Natural killer cell (primary cell): ENCODE measurements at regions not wholly inside any gene's neighbourhood (a gene's known extent, or its start where the extent isn't known, plus 50 kb on each side); places are given as distances from the start of the nearest gene placed in this dataset.

ENCODE experiments used
- ATAC-seq, 3 donors: fragments of 150-1000 bp in 2 of 3; fragments of 200-7000 bp in 1 of 3; cut with Tn5 transposase; 1 replicate in 1 of 3; 2 replicates in 2 of 3; pipeline ENCODE4 v1.10.0; 2021; ENCODE audit warnings: mild to moderate bottlenecking in 2 of 3, moderate library complexity in 2 of 3
- DNase-seq, 2 donors: peaks; one replicate each; pipeline versions ENCODE4 v3.0.0 to v3.0.0-alpha.2; 2013 to 2021; ENCODE audit warnings: mixed read lengths in 1 of 2
- H3K27ac ChIP-seq: one replicate; pipeline ENCODE4 v1.5.1; 2013; ENCODE audit warnings: mild to moderate bottlenecking, low read length
- H3K27me3 ChIP-seq: one replicate; pipeline ENCODE4 v1.6.1; 2013; ENCODE audit warnings: low read length; ENCODE audit not compliant: control insufficient read depth, insufficient read depth
- H3K36me3 ChIP-seq: one replicate; pipeline ENCODE4 v1.6.1; 2013; ENCODE audit warnings: low read length; ENCODE audit not compliant: control insufficient read depth, insufficient read depth
- H3K4me1 ChIP-seq: one replicate; pipeline ENCODE4 v1.6.1; 2013; ENCODE audit warnings: low read length; ENCODE audit not compliant: control insufficient read depth, insufficient read depth
- H3K4me3 ChIP-seq: one replicate; pipeline ENCODE4 v1.5.1; 2013; ENCODE audit warnings: low read length
- H3K9me3 ChIP-seq: one replicate; pipeline ENCODE4 v1.6.1; 2013; ENCODE audit warnings: low read length; ENCODE audit not compliant: control insufficient read depth, insufficient read depth
- H3K27ac Mint-ChIP-seq, 2 donors: one replicate each; pipeline ENCODE4 v1.8.0; 2022; ENCODE audit warnings: mild to moderate bottlenecking in 2 of 2, mixed read lengths in 2 of 2, moderate library complexity in 1 of 2
- H3K27me3 Mint-ChIP-seq, 2 donors: one replicate each; pipeline ENCODE4 v1.8.0; 2022; ENCODE audit warnings: low read depth in 2 of 2, mixed read lengths in 2 of 2
- H3K36me3 Mint-ChIP-seq: one replicate; pipeline ENCODE4 v1.8.0; 2022; ENCODE audit warnings: mixed read lengths
- H3K4me1 Mint-ChIP-seq, 2 donors: one replicate each; pipeline ENCODE4 v1.8.0; 2022; ENCODE audit warnings: mixed read lengths in 2 of 2
- H3K4me3 Mint-ChIP-seq: one replicate; pipeline ENCODE4 v1.8.0; 2022; ENCODE audit warnings: mild to moderate bottlenecking, moderate library complexity, mixed read lengths
- H3K9me3 Mint-ChIP-seq, 2 donors: one replicate each; pipeline ENCODE4 v1.8.0; 2022; ENCODE audit warnings: mixed read lengths in 2 of 2
- WGBS: methylation state at CpG from one replicate; pipeline ENCODE4 v1.1.7; 2013; ENCODE audit warnings: missing lambda C conversion rate; ENCODE audit not compliant: insufficient coverage; 5-methylcytosine and 5-hydroxymethylcytosine counted together
- intact Hi-C: fragments of 100-400 bp; cut with micrococcal nuclease; formaldehyde crosslinking; loops from one replicate; pipeline ENCODE4 v1.14.2; 2022
- TF ChIP-seq, protein P1 (sequence below): fragments of 200-600 bp; IDR thresholded peaks from one replicate; pipeline ENCODE4 v1.8.0; 2022; ENCODE audit warnings: antibody characterized with exemption

DNA sequence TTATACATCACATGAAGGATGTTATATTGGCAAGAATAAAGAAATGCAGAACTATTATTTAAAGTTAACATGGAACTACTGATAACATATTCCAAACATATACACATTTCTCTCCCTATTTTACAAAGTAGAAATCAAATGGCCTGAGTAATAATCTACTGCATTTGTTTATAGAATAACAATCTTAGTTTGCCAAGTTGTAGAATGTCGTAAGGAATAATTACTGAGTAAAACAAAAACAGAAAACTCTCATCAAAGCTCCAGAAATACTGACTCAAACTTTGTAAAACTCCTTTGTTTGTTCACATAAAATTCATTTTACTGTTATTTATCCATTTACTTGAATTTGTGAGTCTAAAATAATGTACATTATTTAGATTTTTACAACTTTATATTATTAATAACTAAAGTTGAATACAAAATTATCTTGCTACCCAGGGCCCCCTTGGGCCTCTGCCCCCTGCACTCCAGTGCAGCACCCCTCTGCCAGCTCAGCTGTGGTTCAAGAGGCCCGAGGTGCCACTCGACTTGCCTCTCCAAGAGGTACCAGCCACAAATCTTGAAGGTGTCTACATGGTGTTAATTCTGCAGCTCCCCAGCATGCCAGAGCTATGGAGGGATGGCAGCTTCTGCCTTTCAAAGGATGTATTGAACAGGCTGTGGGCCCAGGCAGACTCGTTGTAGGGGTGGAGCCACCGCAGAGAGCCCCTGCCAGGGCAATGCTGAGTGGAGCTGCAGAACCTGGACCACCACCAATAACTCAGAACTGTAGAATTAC lies 2819.7 kb downstream of the PCDH9 start:
- Histone ChIP-seq H3K4me1 (no peaks in the 10 kb centered on the region), H3K27me3 (no peaks in the 10 kb centered on the region), H3K9me3 (peaks cover 5% of the 10 kb centered on the region), H3K36me3 (no peaks in the 10 kb centered on the region), H3K4me3 (no peak overlapping the region), H3K27ac (no peak overlapping the region)
- H3K27me3 Mint-ChIP-seq, result no peaks in the 10 kb centered on the region
- no peak for ATAC-seq
- TF ChIP-seq, protein P1, sequence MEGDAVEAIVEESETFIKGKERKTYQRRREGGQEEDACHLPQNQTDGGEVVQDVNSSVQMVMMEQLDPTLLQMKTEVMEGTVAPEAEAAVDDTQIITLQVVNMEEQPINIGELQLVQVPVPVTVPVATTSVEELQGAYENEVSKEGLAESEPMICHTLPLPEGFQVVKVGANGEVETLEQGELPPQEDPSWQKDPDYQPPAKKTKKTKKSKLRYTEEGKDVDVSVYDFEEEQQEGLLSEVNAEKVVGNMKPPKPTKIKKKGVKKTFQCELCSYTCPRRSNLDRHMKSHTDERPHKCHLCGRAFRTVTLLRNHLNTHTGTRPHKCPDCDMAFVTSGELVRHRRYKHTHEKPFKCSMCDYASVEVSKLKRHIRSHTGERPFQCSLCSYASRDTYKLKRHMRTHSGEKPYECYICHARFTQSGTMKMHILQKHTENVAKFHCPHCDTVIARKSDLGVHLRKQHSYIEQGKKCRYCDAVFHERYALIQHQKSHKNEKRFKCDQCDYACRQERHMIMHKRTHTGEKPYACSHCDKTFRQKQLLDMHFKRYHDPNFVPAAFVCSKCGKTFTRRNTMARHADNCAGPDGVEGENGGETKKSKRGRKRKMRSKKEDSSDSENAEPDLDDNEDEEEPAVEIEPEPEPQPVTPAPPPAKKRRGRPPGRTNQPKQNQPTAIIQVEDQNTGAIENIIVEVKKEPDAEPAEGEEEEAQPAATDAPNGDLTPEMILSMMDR, result no peak
- peaks cover 32% of the 10 kb centered on the region for H3K36me3 Mint-ChIP-seq
- peaks cover 22 to 31% of the 10 kb centered on the region in 2 donors for H3K9me3 Mint-ChIP-seq
- WGBS, result 68% methylated on average over 4 of the region's 5 CpGs
- no peak for DNase-seq
- H3K4me3 Mint-ChIP-seq, result no peak overlapping the region
- no peak overlapping the region for H3K27ac Mint-ChIP-seq
- intact Hi-C loops, result no loop called here
- H3K4me1 Mint-ChIP-seq, result no peaks in the 10 kb centered on the region

DNA sequence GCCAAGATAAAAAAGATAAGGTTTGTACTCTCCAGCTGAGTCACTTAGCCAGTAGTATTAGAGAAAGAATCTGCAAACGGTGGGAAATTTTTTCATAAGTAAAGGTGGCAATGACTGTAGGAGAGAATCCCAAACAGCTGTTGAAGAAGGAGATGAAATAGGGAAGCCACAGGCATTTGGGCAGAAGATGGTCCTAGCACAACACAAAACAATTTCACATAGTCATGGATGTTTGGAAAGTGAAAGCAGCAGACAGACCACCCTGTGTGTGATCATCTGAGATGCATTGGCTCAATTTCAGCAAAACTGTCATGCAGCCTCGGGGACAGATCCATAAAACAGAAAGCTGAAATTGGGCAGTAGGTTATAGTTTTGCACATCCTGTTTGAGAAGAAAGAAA lies 2832.4 kb downstream of the PCDH9 start:
- Mint-ChIP-seq H3K27ac (no peak overlapping the region), H3K4me3 (no peak overlapping the region), H3K27me3 (no peaks in the 10 kb centered on the region), H3K4me1 (no peaks in the 10 kb centered on the region), H3K36me3 (no peaks in the 10 kb centered on the region), H3K9me3 (peaks cover 9 to 17% of the 10 kb centered on the region in 2 donors)
- H3K36me3 ChIP-seq, result no peaks in the 10 kb centered on the region
- H3K9me3 ChIP-seq, result no peaks in the 10 kb centered on the region
- H3K4me1 ChIP-seq, result no peaks in the 10 kb centered on the region
- H3K27me3 ChIP-seq, result no peaks in the 10 kb centered on the region
- no peak for DNase-seq
- TF ChIP-seq, protein P1, result no peak
- ATAC-seq, result no peak
- no peak overlapping the region for H3K4me3 ChIP-seq
- 4% methylated on average over 2 of the region's 2 CpGs for WGBS
- H3K27ac ChIP-seq, result no peak overlapping the region
- intact Hi-C loops, result no loop called here

- Histone ChIP-seq H3K27ac (no peak overlapping the region), H3K36me3 (no peaks in the 10 kb centered on the region), H3K4me1 (no peaks in the 10 kb centered on the region), H3K4me3 (no peak overlapping the region), H3K9me3 (peaks cover 4% of the 10 kb centered on the region), H3K27me3 (no peaks in the 10 kb centered on the region)
- H3K27ac Mint-ChIP-seq, result no peak overlapping the region
- H3K27me3 Mint-ChIP-seq, result no peaks in the 10 kb centered on the region
- no peak for ATAC-seq
- no peak overlapping the region for H3K4me3 Mint-ChIP-seq
- DNase-seq, result no peak
- H3K36me3 Mint-ChIP-seq, result peaks cover 11% of the 10 kb centered on the region
- WGBS, result 90% methylated on average over 1 of the region's 1 CpG
- intact Hi-C loops, result no loop called here
- H3K9me3 Mint-ChIP-seq, result peaks cover 24 to 25% of the 10 kb centered on the region in 2 donors
- TF ChIP-seq, protein P1, result no peak
- no peaks in the 10 kb centered on the region for H3K4me1 Mint-ChIP-seq
Measured at GRCh38 chr13:64377606-64378005, 2852.5 kb downstream of the PCDH9 start.

GRCh38 chr13:64371461-64371860 lies 2858.7 kb downstream of the PCDH9 start:
- no peaks in the 10 kb centered on the region for H3K4me1 ChIP-seq
- ATAC-seq (no peak), DNase-seq (no peak)
- TF ChIP-seq, protein P1, result no peak
- H3K9me3 Mint-ChIP-seq, result peaks cover 14 to 24% of the 10 kb centered on the region in 2 donors
- H3K27me3 Mint-ChIP-seq, result no peaks in the 10 kb centered on the region
- no peak overlapping the region for H3K27ac ChIP-seq
- peaks cover 21% of the 10 kb centered on the region for H3K9me3 ChIP-seq
- H3K27ac Mint-ChIP-seq, result no peak overlapping the region
- H3K4me3 ChIP-seq, result no peak overlapping the region
- 74% methylated on average over 2 of the region's 2 CpGs for WGBS
- no peaks in the 10 kb centered on the region for H3K27me3 ChIP-seq
- no peaks in the 10 kb centered on the region for H3K36me3 ChIP-seq
- peaks cover 2% of the 10 kb centered on the region for H3K36me3 Mint-ChIP-seq
- no peak overlapping the region for H3K4me3 Mint-ChIP-seq
- no peaks in the 10 kb centered on the region for H3K4me1 Mint-ChIP-seq
- intact Hi-C loops, result no loop called here
